PC-9 (cell line): ENCODE measurements at regions not wholly inside any gene's neighbourhood (a gene's known extent, or its start where the extent isn't known, plus 50 kb on each side); places are given as distances from the start of the nearest gene placed in this dataset.

Source experiments
- BruUV-seq: library from RNA; stranded (reverse); fragments of 400-500 nt; replicated peaks from 2 replicates; lab custom pipeline; 2021; lab: Mats Ljungman, UMichigan
- CTCF ChIA-PET: fragments of 300-600 bp; sonication (Branson Sonifier 250); formaldehyde crosslinking; loops from one replicate; lab custom pipeline; 2022; ENCODE audit warnings: antibody characterized with exemption; lab: Charles Lee
- POLR2A ChIA-PET: fragments of 300-600 bp; sonication (Branson Sonifier 250); formaldehyde crosslinking; loops from one replicate; lab custom pipeline; 2022; ENCODE audit warnings: antibody characterized with exemption; ENCODE audit not compliant: unreplicated experiment; lab: Charles Lee
- DNase-seq, 2 experiments: peaks; one replicate each; pipeline versions ENCODE4 v3.0.0 to v3.0.0-alpha.2; 2015 to 2022; ENCODE audit warnings: mixed read lengths in 1 of 2
- H2AFZ ChIP-seq: fragments of 200-600 bp; sonication (generic); 2 replicates; pipeline ENCODE4 v1.8.1; 2017; ENCODE audit warnings: antibody characterized with exemption
- H3F3A ChIP-seq: fragments of 200-600 bp; sonication (generic); 2 replicates; pipeline ENCODE4 v1.8.1; 2017; ENCODE audit warnings: antibody characterized with exemption, mild to moderate bottlenecking, low read depth; ENCODE audit not compliant: insufficient read depth
- H3K27ac ChIP-seq: fragments of 200-600 bp; sonication (generic); 2 replicates; pipeline ENCODE4 v1.6.1; 2016; ENCODE audit warnings: mixed run types
- H3K27me3 ChIP-seq: fragments of 200-600 bp; sonication (generic); 2 replicates; pipeline ENCODE4 v1.6.1; 2016; ENCODE audit warnings: low read depth, mixed run types; ENCODE audit not compliant: insufficient read depth
- H3K36me3 ChIP-seq: fragments of 200-600 bp; sonication (generic); 2 replicates; pipeline ENCODE4 v1.6.1; 2016; ENCODE audit warnings: low read depth, mixed run types
- H3K4me1 ChIP-seq: fragments of 200-600 bp; sonication (generic); replicated peaks from 2 replicates; pipeline ENCODE4 v1.6.1; 2016; ENCODE audit warnings: mixed run types; ENCODE audit not compliant: insufficient read depth
- H3K4me2 ChIP-seq: fragments of 200-600 bp; sonication (generic); 2 replicates; pipeline ENCODE4 v1.6.1; 2017; ENCODE audit warnings: mixed run types
- H3K4me3 ChIP-seq: fragments of 200-600 bp; sonication (generic); 2 replicates; pipeline ENCODE4 v1.6.1; 2016; ENCODE audit warnings: mixed run types
- H3K79me2 ChIP-seq: fragments of 200-600 bp; sonication (generic); 2 replicates; pipeline ENCODE4 v1.6.1; 2017; ENCODE audit warnings: low read depth, mixed run types
- H3K9me2 ChIP-seq: fragments of 200-600 bp; sonication (generic); 2 replicates; pipeline ENCODE4 v1.8.1; 2017; ENCODE audit warnings: mild to moderate bottlenecking; ENCODE audit not compliant: insufficient read depth
- H3K9me3 ChIP-seq: fragments of 200-600 bp; sonication (generic); 2 replicates; pipeline ENCODE4 v1.8.1; 2016; ENCODE audit warnings: low read depth; ENCODE audit not compliant: insufficient read depth
- H4K20me1 ChIP-seq: fragments of 200-600 bp; sonication (generic); 2 replicates; pipeline ENCODE4 v1.8.1; 2017; ENCODE audit not compliant: insufficient read depth
- CTCF ChIP-seq: fragments of 200-600 bp; sonication (generic); conservative IDR thresholded peaks from 2 replicates; pipeline ENCODE4 v1.6.1; 2017; ENCODE audit warnings: mixed run types, antibody characterized with exemption, mild to moderate bottlenecking, moderate library complexity
- EZH2 ChIP-seq: fragments of 200-600 bp; sonication (generic); IDR thresholded peaks from 2 replicates; pipeline ENCODE4 v1.8.0; 2017; ENCODE audit warnings: antibody characterized with exemption, low read depth
- intact Hi-C: fragments of 100-400 bp; cut with micrococcal nuclease; formaldehyde crosslinking; loops from one replicate; pipeline ENCODE4 v1.10.0; 2022; ENCODE audit not compliant: unreplicated experiment

GRCh38 chr1:214997685-214998084 is 84.9 kb upstream of the KCNK2 start:
- no peak overlapping the region for H2AFZ ChIP-seq
- no peaks in the 10 kb centered on the region for H3K9me2 ChIP-seq
- no peak overlapping the region for H3K4me2 ChIP-seq
- H3K9me3 ChIP-seq, result no peaks in the 10 kb centered on the region
- CTCF ChIA-PET, result no interaction called here
- H3K27me3 ChIP-seq, result no peaks in the 10 kb centered on the region
- no peaks in the 10 kb centered on the region for H3K79me2 ChIP-seq
- H3K4me3 ChIP-seq, result no peak overlapping the region
- H3K36me3 ChIP-seq, result no peaks in the 10 kb centered on the region
- intact Hi-C loops, result no loop called here
- POLR2A ChIA-PET, result no interaction called here
- no peak for DNase-seq
- no peaks in the 10 kb centered on the region for H4K20me1 ChIP-seq
- BruUV-seq, result no TSS peak
- H3K4me1 ChIP-seq, result no peaks in the 10 kb centered on the region
- no peak for TF ChIP-seq CTCF
- no peak for TF ChIP-seq EZH2
- no peaks in the 10 kb centered on the region for H3F3A ChIP-seq
- H3K27ac ChIP-seq, result no peak overlapping the region

GRCh38 chr1:215001419-215002021 is 81.0 kb upstream of the KCNK2 start:
- CTCF ChIA-PET, result no interaction called here
- no peak for TF ChIP-seq CTCF
- TF ChIP-seq EZH2, result no peak
- no peak for DNase-seq
- Histone ChIP-seq H2AFZ (no peak overlapping the region), H3K79me2 (no peaks in the 10 kb centered on the region), H3K9me2 (no peaks in the 10 kb centered on the region), H3K4me3 (no peak overlapping the region), H3K27me3 (no peaks in the 10 kb centered on the region), H4K20me1 (no peaks in the 10 kb centered on the region), H3K4me1 (no peaks in the 10 kb centered on the region), H3K27ac (no peak overlapping the region), H3K9me3 (no peaks in the 10 kb centered on the region), H3F3A (no peaks in the 10 kb centered on the region), H3K36me3 (no peaks in the 10 kb centered on the region), H3K4me2 (no peak overlapping the region)
- BruUV-seq, result no TSS peak
- intact Hi-C loops, result no loop called here
- POLR2A ChIA-PET, result no interaction called here

- Histone ChIP-seq H3K9me3 (no peaks in the 10 kb centered on the region), H3F3A (no peaks in the 10 kb centered on the region), H3K27me3 (no peaks in the 10 kb centered on the region), H3K79me2 (no peaks in the 10 kb centered on the region), H3K9me2 (no peaks in the 10 kb centered on the region), H2AFZ (peak overlapping the region; percentile 30; the same call in 1 of the 2 replicates), H3K27ac (no peak overlapping the region), H3K4me2 (no peak overlapping the region), H4K20me1 (no peaks in the 10 kb centered on the region), H3K4me1 (no peaks in the 10 kb centered on the region), H3K4me3 (no peak overlapping the region), H3K36me3 (no peaks in the 10 kb centered on the region)
- POLR2A ChIA-PET, result no interaction called here
- no peak for DNase-seq
- no peak for TF ChIP-seq EZH2
- no peak for TF ChIP-seq CTCF
- no TSS peak for BruUV-seq
- intact Hi-C loops, result no loop called here
- CTCF ChIA-PET, result no interaction called here
These were observed 80.1 kb upstream of the KCNK2 start for GRCh38 chr1:215002471-215002870.
